B cell (primary cell): ENCODE measurements at regions not wholly inside any gene's neighbourhood (a gene's known extent, or its start where the extent isn't known, plus 50 kb on each side); places are given as distances from the start of the nearest gene placed in this dataset.

Experiments used
- ATAC-seq: fragments of 200-7000 bp; cut with Tn5 transposase; one replicate; pipeline ENCODE4 v1.10.0; 2021; ENCODE audit warnings: low read depth, mild to moderate bottlenecking, moderate number of reproducible peaks, moderate library complexity
- CTCF ChIA-PET: fragments of 350-600 bp; sonication (Branson Sonifier 250); formaldehyde crosslinking; loops from one replicate; lab custom pipeline; 2021; ENCODE audit warnings: antibody characterized with exemption, inconsistent platforms; lab: Charles Lee
- POLR2A ChIA-PET: fragments of 350-600 bp; sonication (Branson Sonifier 250); formaldehyde crosslinking; loops from one replicate; lab custom pipeline; 2021; ENCODE audit warnings: antibody characterized with exemption; lab: Charles Lee
- DNase-seq: peaks from one replicate; pipeline ENCODE4 v3.0.0; 2013
- H2AFZ ChIP-seq: 2 replicates; pipeline ENCODE4 v1.6.1; 2012; ENCODE audit warnings: mild to moderate bottlenecking, low read depth, low read length; ENCODE audit not compliant: insufficient read depth, poor library complexity, severe bottlenecking
- H3K27ac ChIP-seq, 2 donors: 1 replicate in 1 of 2; 2 replicates in 1 of 2; pipeline ENCODE4 v1.5.1; 2012 to 2013; ENCODE audit warnings: low read length in 2 of 2, mild to moderate bottlenecking in 2 of 2, moderate library complexity in 1 of 2
- H3K27me3 ChIP-seq, 4 experiments: fragments of 200-600 bp in 1 of 4; sonication (generic) in 1 of 4; replicated peaks in 1 of 4; 1 replicate in 2 of 4; 2 replicates in 2 of 4; pipeline versions ENCODE4 v1.6.1 to v1.7.0; 2013 to 2016; ENCODE audit warnings: low read length in 3 of 4, mild to moderate bottlenecking in 2 of 4, mixed read lengths in 1 of 4, moderate library complexity in 1 of 4; ENCODE audit not compliant: insufficient read depth in 4 of 4, control insufficient read depth in 3 of 4; ENCODE audit errors: control extremely low read depth in 1 of 4
- H3K36me3 ChIP-seq, 2 experiments: replicated peaks in 1 of 2; 1 replicate in 1 of 2; 2 replicates in 1 of 2; pipeline versions ENCODE4 v1.6.1 to v1.7.1; 2013; ENCODE audit warnings: low read length in 1 of 2; ENCODE audit not compliant: insufficient read depth in 2 of 2, control insufficient read depth in 1 of 2; ENCODE audit errors: control extremely low read depth in 1 of 2, extremely low read depth in 1 of 2
- H3K4me1 ChIP-seq, 2 donors: fragments of 200-600 bp in 1 of 2; sonication (generic) in 1 of 2; 1 replicate in 1 of 2; 2 replicates in 1 of 2; pipeline versions ENCODE4 v1.5.1 to v1.6.1; 2013 to 2017; ENCODE audit warnings: low read length in 2 of 2; ENCODE audit not compliant: control insufficient read depth in 2 of 2, insufficient read depth in 2 of 2
- H3K4me2 ChIP-seq: replicated peaks from 2 replicates; pipeline ENCODE3; 2012; ENCODE audit warnings: mild to moderate bottlenecking, low read depth, low read length; ENCODE audit not compliant: poor library complexity, severe bottlenecking
- H3K4me3 ChIP-seq, 5 experiments: fragments of 200-600 bp in 1 of 5; sonication (generic) in 1 of 5; 1 replicate in 3 of 5; 2 replicates in 2 of 5; pipeline versions ENCODE4 v1.5.1 to v1.7.0; 2011 to 2016; ENCODE audit warnings: low read length in 4 of 5, mild to moderate bottlenecking in 4 of 5, low read depth in 2 of 5, control low read depth in 1 of 5, moderate library complexity in 1 of 5; ENCODE audit not compliant: insufficient read depth in 1 of 5; ENCODE audit errors: control extremely low read depth in 1 of 5, extremely low read depth in 1 of 5
- H3K79me2 ChIP-seq: fragments of 200-600 bp; sonication (generic); one replicate; pipeline ENCODE4 v1.6.0; 2016; ENCODE audit warnings: low read length; ENCODE audit not compliant: control insufficient read depth, insufficient read depth
- H3K9ac ChIP-seq: fragments of 200-600 bp; sonication (generic); 2 replicates; pipeline ENCODE4 v1.6.1; 2017; ENCODE audit warnings: mild to moderate bottlenecking, low read length, moderate library complexity
- H3K9me3 ChIP-seq, 3 donors: one replicate each; pipeline versions ENCODE4 v1.6.1 to v1.7.1; 2013; ENCODE audit warnings: low read length in 2 of 3; ENCODE audit not compliant: control insufficient read depth in 2 of 3, insufficient read depth in 1 of 3; ENCODE audit errors: control extremely low read depth in 1 of 3
- H4K20me1 ChIP-seq: 2 replicates; pipeline ENCODE4 v1.6.0; 2012; ENCODE audit warnings: mild to moderate bottlenecking, low read length; ENCODE audit not compliant: insufficient read depth, control insufficient read depth, poor library complexity, severe bottlenecking
- H3K27ac Mint-ChIP-seq: one replicate; pipeline ENCODE4 v1.8.0; 2021; ENCODE audit warnings: mixed read lengths
- H3K27me3 Mint-ChIP-seq: one replicate; pipeline ENCODE4 v1.8.0; 2021; ENCODE audit warnings: mixed read lengths
- H3K4me1 Mint-ChIP-seq: one replicate; pipeline ENCODE4 v1.8.0; 2021; ENCODE audit warnings: mixed read lengths
- H3K4me3 Mint-ChIP-seq: one replicate; pipeline ENCODE4 v1.8.0; 2021; ENCODE audit warnings: mixed read lengths
- H3K9me3 Mint-ChIP-seq: one replicate; pipeline ENCODE4 v1.8.0; 2022; ENCODE audit warnings: mixed read lengths; ENCODE audit not compliant: insufficient read depth
- EZH2 ChIP-seq: IDR thresholded peaks from 2 replicates; pipeline ENCODE4 v1.6.1; 2012; ENCODE audit warnings: borderline replicate concordance, low read depth, mild to moderate bottlenecking, moderate library complexity, low read length; ENCODE audit not compliant: insufficient read depth, poor library complexity, severe bottlenecking
- WGBS: methylation state at CpG from one replicate; pipeline ENCODE4 v1.1.5; 2013; ENCODE audit warnings: missing lambda C conversion rate; ENCODE audit not compliant: insufficient coverage; 5-methylcytosine and 5-hydroxymethylcytosine counted together
- intact Hi-C: fragments of 100-400 bp; cut with micrococcal nuclease; formaldehyde crosslinking; loops from one replicate; pipeline ENCODE4 v1.10.0; 2022
- TF ChIP-seq, protein P1 (sequence below): fragments of 200-600 bp; IDR thresholded peaks from one replicate; pipeline ENCODE4 v1.8.0; 2022; ENCODE audit warnings: antibody characterized with exemption, mild to moderate bottlenecking

DNA sequence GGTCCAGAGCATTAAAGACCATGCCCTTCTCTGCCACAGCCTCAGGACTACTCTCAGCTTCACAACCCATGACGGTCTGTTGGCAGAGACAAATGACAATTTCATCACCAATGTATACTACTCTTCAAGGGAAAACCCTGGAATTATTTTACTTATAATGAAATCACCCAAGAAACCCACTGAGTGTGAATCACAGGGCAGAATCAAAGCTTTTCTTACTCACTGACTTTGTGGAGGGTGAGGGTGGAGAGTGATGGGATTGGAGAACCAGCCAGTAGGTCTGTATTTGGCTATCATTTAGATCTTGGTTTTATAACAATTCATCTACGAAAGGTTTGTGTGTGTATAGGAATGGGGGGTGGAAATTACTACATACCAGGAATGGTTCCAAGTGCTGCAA lies 442.6 kb downstream of the SHISA9 start:
- Histone ChIP-seq H3K4me2 (no peak overlapping the region), H3K36me3 (no peaks in the 10 kb centered on the region), H4K20me1 (no peaks in the 10 kb centered on the region), H3K9ac (no peak overlapping the region), H3K9me3 (no peaks in the 10 kb centered on the region), H2AFZ (no peak overlapping the region), H3K27me3 (no peaks in the 10 kb centered on the region), H3K27ac (no peak overlapping the region), H3K79me2 (no peaks in the 10 kb centered on the region), H3K4me3 (no peak overlapping the region), H3K4me1 (no peaks in the 10 kb centered on the region)
- no peak for TF ChIP-seq EZH2
- TF ChIP-seq, protein P1, sequence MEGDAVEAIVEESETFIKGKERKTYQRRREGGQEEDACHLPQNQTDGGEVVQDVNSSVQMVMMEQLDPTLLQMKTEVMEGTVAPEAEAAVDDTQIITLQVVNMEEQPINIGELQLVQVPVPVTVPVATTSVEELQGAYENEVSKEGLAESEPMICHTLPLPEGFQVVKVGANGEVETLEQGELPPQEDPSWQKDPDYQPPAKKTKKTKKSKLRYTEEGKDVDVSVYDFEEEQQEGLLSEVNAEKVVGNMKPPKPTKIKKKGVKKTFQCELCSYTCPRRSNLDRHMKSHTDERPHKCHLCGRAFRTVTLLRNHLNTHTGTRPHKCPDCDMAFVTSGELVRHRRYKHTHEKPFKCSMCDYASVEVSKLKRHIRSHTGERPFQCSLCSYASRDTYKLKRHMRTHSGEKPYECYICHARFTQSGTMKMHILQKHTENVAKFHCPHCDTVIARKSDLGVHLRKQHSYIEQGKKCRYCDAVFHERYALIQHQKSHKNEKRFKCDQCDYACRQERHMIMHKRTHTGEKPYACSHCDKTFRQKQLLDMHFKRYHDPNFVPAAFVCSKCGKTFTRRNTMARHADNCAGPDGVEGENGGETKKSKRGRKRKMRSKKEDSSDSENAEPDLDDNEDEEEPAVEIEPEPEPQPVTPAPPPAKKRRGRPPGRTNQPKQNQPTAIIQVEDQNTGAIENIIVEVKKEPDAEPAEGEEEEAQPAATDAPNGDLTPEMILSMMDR, result no peak
- ChIA-PET POLR2A (no interaction called here), CTCF (no interaction called here)
- Mint-ChIP-seq H3K4me3 (no peak overlapping the region), H3K27me3 (no peaks in the 10 kb centered on the region), H3K27ac (no peak overlapping the region), H3K4me1 (no peaks in the 10 kb centered on the region), H3K9me3 (no peaks in the 10 kb centered on the region)
- no peak for DNase-seq
- 80% methylated on average over 1 of the region's 2 CpGs for WGBS
- intact Hi-C loops, result no loop called here
- no peak for ATAC-seq

DNA sequence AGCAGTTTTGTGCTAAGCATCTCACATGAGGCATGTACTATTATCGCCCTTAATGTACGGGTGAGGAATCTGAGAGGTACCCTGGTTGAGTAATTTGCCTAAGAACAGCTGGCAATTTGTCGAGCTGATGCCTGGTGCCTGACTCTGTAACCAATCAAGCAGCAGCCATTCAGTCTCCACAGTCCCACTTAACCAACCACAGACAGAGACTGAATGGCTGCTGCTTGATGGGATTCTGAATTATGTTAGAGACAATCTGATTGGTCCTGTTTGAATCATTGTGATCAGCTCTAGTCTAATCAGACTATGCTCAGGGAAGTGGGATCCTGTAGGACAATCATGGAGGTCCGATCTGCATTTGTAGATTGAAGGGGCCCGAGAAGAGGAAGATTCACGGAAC lies 447.0 kb downstream of the SHISA9 start:
- Mint-ChIP-seq H3K4me1 (no peaks in the 10 kb centered on the region), H3K27me3 (no peaks in the 10 kb centered on the region), H3K27ac (no peak overlapping the region), H3K4me3 (no peak overlapping the region), H3K9me3 (no peaks in the 10 kb centered on the region)
- Histone ChIP-seq H3K9me3 (no peaks in the 10 kb centered on the region), H3K4me3 (no peak overlapping the region), H3K4me2 (no peak overlapping the region), H3K79me2 (no peaks in the 10 kb centered on the region), H3K4me1 (no peaks in the 10 kb centered on the region), H3K27me3 (no peaks in the 10 kb centered on the region), H3K27ac (no peak overlapping the region), H2AFZ (no peak overlapping the region), H4K20me1 (no peaks in the 10 kb centered on the region), H3K9ac (no peak overlapping the region), H3K36me3 (no peaks in the 10 kb centered on the region)
- CTCF ChIA-PET, result no interaction called here
- DNase-seq (no peak), ATAC-seq (no peak)
- TF ChIP-seq, protein P1, result no peak
- TF ChIP-seq EZH2, result no peak
- POLR2A ChIA-PET, result no interaction called here
- 100% methylated on average over 4 of the region's 6 CpGs for WGBS
- intact Hi-C loops, result no loop called here
